ENCODE measurements at regions not wholly inside any gene's neighbourhood (a gene's known extent, or its start where the extent isn't known, plus 50 kb on each side); places are given as distances from the start of the nearest gene placed in this dataset.

DNA sequence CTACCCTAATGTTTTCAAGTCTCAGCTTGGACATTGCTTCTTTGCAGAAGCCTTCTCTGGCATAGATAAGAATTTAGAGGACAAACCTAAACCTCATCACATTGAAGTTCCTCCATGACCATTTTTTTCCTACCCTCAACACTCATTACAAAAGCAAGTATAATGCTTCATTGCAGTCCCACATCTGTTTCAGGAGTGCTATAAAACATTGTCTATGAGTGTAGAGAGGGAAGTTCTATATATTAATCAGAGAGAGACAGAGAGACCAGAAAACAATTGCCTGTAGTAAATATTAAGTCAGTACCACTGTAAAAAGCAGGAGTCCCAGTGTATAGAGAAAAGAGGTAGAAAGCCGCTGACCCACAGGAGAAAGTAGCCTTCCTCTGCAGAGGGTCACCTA, 149.7 kb downstream of the PRELID2 start:
- WGBS, 4 donors: 96 to 100% (median 99%) methylated on average over 1 of the region's 1 CpG
- H3K36me3 ChIP-seq (replicated peaks in 1 of 2): no peaks in the 10 kb centered on the region
- intact Hi-C loops (cut with DNase I): loop anchor here (10.0 kb wide), 1 partner anchor 359 kb away; no protein-coding TSS in a partner anchor
- no peaks in the 10 kb centered on the region for H3K4me1 ChIP-seq (replicated peaks in 1 of 2)
- no peak overlapping the region for H3K4me3 ChIP-seq
- no peaks in the 10 kb centered on the region for H3K9me3 ChIP-seq (replicated peaks in 1 of 3)
- no peak for DNase-seq
- H3K27me3 ChIP-seq: no peaks in the 10 kb centered on the region
- no peak overlapping the region for H3K27ac ChIP-seq
- TF ChIP-seq POLR2A (IDR thresholded peaks at IDR 0.05): no peak
- TF ChIP-seq, protein P1, sequence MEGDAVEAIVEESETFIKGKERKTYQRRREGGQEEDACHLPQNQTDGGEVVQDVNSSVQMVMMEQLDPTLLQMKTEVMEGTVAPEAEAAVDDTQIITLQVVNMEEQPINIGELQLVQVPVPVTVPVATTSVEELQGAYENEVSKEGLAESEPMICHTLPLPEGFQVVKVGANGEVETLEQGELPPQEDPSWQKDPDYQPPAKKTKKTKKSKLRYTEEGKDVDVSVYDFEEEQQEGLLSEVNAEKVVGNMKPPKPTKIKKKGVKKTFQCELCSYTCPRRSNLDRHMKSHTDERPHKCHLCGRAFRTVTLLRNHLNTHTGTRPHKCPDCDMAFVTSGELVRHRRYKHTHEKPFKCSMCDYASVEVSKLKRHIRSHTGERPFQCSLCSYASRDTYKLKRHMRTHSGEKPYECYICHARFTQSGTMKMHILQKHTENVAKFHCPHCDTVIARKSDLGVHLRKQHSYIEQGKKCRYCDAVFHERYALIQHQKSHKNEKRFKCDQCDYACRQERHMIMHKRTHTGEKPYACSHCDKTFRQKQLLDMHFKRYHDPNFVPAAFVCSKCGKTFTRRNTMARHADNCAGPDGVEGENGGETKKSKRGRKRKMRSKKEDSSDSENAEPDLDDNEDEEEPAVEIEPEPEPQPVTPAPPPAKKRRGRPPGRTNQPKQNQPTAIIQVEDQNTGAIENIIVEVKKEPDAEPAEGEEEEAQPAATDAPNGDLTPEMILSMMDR (IDR thresholded peaks at IDR 0.05): no peak

DNA sequence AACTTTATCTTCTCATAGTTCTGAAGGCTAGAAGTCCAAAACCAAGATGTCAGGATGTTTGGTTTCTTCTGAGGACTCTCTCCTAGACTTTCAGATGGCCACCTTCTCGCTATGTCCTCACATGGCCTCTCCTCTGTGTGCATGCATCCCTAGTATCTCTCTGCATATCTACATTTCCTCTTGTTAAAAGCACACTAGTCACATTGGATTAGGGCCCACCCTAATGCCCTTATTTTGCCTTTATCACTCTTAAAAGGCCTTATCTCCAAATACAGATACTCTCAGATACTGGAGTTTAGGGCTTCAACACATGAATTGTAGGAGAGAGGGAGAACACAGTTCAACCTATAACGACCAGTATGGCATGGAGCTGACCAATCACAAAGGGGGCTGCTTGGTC, 151.7 kb downstream of the PRELID2 start:
- H3K4me1 ChIP-seq (replicated peaks in 1 of 2): no peaks in the 10 kb centered on the region
- no peak overlapping the region for H3K4me3 ChIP-seq
- no peak for DNase-seq
- TF ChIP-seq, protein P1 (IDR thresholded peaks at IDR 0.05): no peak
- intact Hi-C loops (cut with DNase I): loop anchor here (5.0 to 10.0 kb wide), 3 partner anchors 129 to 361 kb away; no protein-coding TSS in a partner anchor
- WGBS, 4 donors: 89 to 92% (median 89%) methylated on average over 2 of the region's 2 CpGs
- H3K27ac ChIP-seq: no peak overlapping the region
- H3K36me3 ChIP-seq (replicated peaks in 1 of 2): no peaks in the 10 kb centered on the region
- H3K27me3 ChIP-seq: no peaks in the 10 kb centered on the region
- H3K9me3 ChIP-seq (replicated peaks in 1 of 3): no peaks in the 10 kb centered on the region

DNA sequence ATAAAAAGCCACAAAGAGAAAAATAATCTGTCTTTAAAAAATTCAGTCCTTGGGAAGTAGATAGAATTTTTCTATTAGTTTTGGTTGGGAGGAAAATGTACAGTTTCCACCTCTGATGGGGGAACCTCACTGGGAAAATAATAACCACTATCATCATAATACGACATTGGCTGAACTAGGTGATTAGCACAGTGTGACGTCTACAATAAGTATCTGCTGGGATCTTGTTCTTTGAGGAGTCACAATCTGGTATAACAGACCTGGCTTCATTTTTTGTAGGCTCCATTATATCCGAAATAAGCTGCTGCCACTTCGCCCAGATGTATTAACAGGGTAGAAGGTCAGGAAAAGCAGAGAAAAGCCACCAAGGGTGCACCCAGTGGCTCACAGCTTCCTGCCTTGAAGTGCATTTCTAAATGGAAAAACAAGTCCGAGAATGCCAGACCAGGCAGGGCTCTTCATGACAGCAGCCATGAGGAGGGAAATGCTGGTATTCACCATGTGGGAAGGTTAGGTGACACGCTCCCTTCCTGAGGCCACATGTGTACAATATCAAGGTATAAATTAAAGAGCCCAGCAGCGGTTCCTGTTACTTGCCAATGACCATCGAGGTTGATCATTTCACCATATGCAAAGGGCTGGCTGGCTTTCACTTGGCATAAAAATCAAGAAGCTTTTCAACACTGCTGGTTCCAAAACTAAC, 152.8 kb downstream of the PRELID2 start:
- WGBS, 4 donors: 74 to 89% (median 82%) methylated on average over 8 of the region's 8 CpGs
- no peak for DNase-seq
- Histone ChIP-seq H3K36me3 (replicated peaks in 1 of 2) (no peaks in the 10 kb centered on the region), H3K9me3 (replicated peaks in 1 of 3) (no peaks in the 10 kb centered on the region), H3K4me1 (replicated peaks in 1 of 2) (no peaks in the 10 kb centered on the region), H3K27ac (no peak overlapping the region), H3K27me3 (no peaks in the 10 kb centered on the region), H3K4me3 (no peak overlapping the region)
- TF ChIP-seq POLR2A (IDR thresholded peaks at IDR 0.05): no peak
- TF ChIP-seq, protein P1 (IDR thresholded peaks at IDR 0.05): no peak
- intact Hi-C loops (cut with DNase I): loop anchor here (5.0 to 10.0 kb wide), 3 partner anchors 130 to 362 kb away; no protein-coding TSS in a partner anchor

DNA sequence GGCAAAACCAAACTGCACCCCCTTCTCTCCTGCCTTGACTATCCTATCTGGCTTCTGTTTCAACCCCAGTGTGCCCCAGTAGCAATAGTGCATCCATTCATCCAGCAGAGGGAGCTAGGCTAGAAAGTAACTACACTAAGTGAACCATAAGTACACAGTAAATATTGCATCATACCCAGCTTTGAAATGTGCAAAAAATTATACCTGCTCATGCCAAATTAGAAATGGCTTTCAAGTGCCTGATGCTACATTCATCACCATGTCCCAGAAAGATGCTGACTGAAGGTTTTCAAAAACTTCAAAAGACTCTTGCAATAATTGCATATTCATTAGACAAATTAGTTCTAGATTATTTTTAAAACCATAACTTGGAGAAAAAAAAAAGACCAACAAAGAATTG, 153.5 kb downstream of the PRELID2 start:
- H3K4me3 ChIP-seq: no peak overlapping the region
- H3K27ac ChIP-seq: no peak overlapping the region
- no peaks in the 10 kb centered on the region for H3K9me3 ChIP-seq (replicated peaks in 1 of 3)
- H3K36me3 ChIP-seq (replicated peaks in 1 of 2): no peaks in the 10 kb centered on the region
- H3K4me1 ChIP-seq (replicated peaks in 1 of 2): no peaks in the 10 kb centered on the region
- H3K27me3 ChIP-seq: no peaks in the 10 kb centered on the region
- intact Hi-C loops (cut with DNase I): loop anchor here (5.0 to 10.0 kb wide), 3 partner anchors 131 to 363 kb away; no protein-coding TSS in a partner anchor
- peak; percentile 45 to 77 (median 62) for DNase-seq
- TF ChIP-seq POLR2A (IDR thresholded peaks at IDR 0.05): no peak
- TF ChIP-seq, protein P1 (IDR thresholded peaks at IDR 0.05): peak; percentile 62 to 84 (median 72)
